Large intestine (tissue), 3 donors: ENCODE measurements at regions not wholly inside any gene's neighbourhood (a gene's known extent, or its start where the extent isn't known, plus 50 kb on each side); places are given as distances from the start of the nearest gene placed in this dataset.

ENCODE experiments used
- DNase-seq, 2 donors: peaks; one replicate each; pipeline versions ENCODE4 v3.0.0 to v3.0.0-alpha.2; 2013
- H3K27ac ChIP-seq: one replicate; pipeline ENCODE4 v1.5.1; 2013; ENCODE audit warnings: low read length
- H3K27me3 ChIP-seq: 2 replicates; pipeline ENCODE4 v1.6.1; 2013; ENCODE audit warnings: low read length; ENCODE audit not compliant: control insufficient read depth, insufficient read depth
- H3K36me3 ChIP-seq: 2 replicates; pipeline ENCODE4 v1.6.1; 2013; ENCODE audit warnings: low read length; ENCODE audit not compliant: control insufficient read depth, insufficient read depth
- H3K4me1 ChIP-seq: one replicate; pipeline ENCODE4 v1.6.1; 2013; ENCODE audit warnings: low read length; ENCODE audit not compliant: control insufficient read depth, insufficient read depth
- H3K4me3 ChIP-seq: one replicate; pipeline ENCODE4 v1.5.1; 2013; ENCODE audit warnings: low read length
- H3K9me3 ChIP-seq: one replicate; pipeline ENCODE4 v1.6.1; 2013; ENCODE audit warnings: mild to moderate bottlenecking, low read depth, low read length, moderate library complexity; ENCODE audit not compliant: control insufficient read depth
- WGBS: methylation state at CpG from one replicate; pipeline ENCODE4 v1.1.5; 2013; ENCODE audit warnings: low lambda C conversion rate; ENCODE audit not compliant: insufficient coverage; 5-methylcytosine and 5-hydroxymethylcytosine counted together

DNA sequence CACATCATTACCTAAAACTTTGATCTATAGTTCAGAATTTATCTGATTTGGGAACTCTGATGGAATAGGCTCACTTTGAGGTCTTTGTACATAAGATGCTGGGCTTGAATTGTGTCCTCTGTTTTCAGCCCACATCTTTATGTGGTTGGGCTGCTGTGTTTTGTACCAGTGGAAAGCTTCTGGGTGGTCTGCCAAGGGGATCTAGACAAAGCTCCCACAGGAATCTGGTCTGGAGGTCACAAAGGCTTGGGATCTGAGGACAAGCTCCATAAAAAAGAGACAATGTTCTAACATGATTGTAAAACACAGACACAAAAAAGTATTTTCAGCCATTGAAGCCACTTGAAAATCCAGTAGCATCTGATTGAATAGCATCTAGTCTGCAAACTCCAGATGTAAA is 393.5 kb upstream of the PITX2 start:
- Histone ChIP-seq H3K36me3 (no peaks in the 10 kb centered on the region), H3K4me1 (no peaks in the 10 kb centered on the region), H3K27me3 (no peaks in the 10 kb centered on the region), H3K9me3 (no peaks in the 10 kb centered on the region), H3K27ac (no peak overlapping the region), H3K4me3 (no peak overlapping the region)
- no peak for DNase-seq

GRCh38 chr4:111018216-111018615 is 395.3 kb upstream of the PITX2 start:
- DNase-seq = no peak
- Histone ChIP-seq H3K9me3 (no peaks in the 10 kb centered on the region), H3K27ac (no peak overlapping the region), H3K4me3 (no peak overlapping the region), H3K4me1 (no peaks in the 10 kb centered on the region), H3K36me3 (no peaks in the 10 kb centered on the region), H3K27me3 (no peaks in the 10 kb centered on the region)
- 50% methylated on average over 1 of the region's 4 CpGs for WGBS

DNA sequence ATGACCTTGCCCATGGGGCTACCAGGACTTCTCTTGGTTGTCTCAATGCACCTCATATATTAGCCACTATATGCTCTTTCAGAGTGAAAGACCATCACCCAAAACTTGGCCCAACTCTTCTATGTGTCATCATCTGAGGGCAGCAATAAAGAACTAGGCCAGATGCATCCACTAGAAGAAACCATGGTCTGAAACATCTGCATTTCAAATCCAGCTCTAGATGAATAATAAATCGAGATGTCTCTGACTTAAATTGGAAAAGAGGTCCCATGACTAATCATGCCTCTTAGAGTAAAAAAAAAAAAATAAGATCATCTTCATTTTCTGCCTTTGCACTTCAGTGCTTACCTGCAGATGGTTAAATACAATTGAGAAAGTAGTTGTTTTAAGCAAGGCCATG is 397.6 kb upstream of the PITX2 start:
- Histone ChIP-seq H3K9me3 (no peaks in the 10 kb centered on the region), H3K4me3 (no peak overlapping the region), H3K4me1 (no peaks in the 10 kb centered on the region), H3K27ac (no peak overlapping the region), H3K27me3 (no peaks in the 10 kb centered on the region), H3K36me3 (no peaks in the 10 kb centered on the region)
- WGBS = 89% methylated on average over 1 of the region's 1 CpG
- DNase-seq = no peak

GRCh38 chr4:111020961-111021360 is 398.1 kb upstream of the PITX2 start:
- WGBS = no CpG with 5 or more reads among the region's 2 CpGs
- DNase-seq = no peak
- Histone ChIP-seq H3K36me3 (no peaks in the 10 kb centered on the region), H3K9me3 (no peaks in the 10 kb centered on the region), H3K4me3 (no peak overlapping the region), H3K27ac (no peak overlapping the region), H3K27me3 (no peaks in the 10 kb centered on the region), H3K4me1 (no peaks in the 10 kb centered on the region)

DNA sequence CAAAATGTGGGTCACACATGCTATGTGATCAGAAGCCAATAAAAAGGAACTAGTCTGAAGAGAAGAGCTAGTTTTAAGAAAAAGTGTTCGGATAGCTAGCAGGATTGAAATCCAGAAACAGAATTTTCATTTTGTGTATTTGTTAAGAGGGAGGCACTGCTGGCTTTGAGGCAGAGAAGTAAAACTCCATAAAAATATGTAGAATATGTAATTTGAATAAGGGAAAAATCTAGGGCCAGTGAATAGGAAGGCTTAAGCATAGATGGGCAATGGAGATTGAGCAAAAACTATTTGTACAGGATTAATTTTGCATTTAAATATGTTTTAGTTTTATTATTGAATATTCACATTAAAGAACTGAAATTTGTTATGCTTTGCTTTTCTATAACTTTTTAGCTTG is 399.9 kb upstream of the PITX2 start:
- H3K4me1 ChIP-seq = no peaks in the 10 kb centered on the region
- DNase-seq = no peak
- H3K36me3 ChIP-seq = no peaks in the 10 kb centered on the region
- H3K27ac ChIP-seq = no peak overlapping the region
- WGBS = 86% methylated on average over 1 of the region's 1 CpG
- no peaks in the 10 kb centered on the region for H3K9me3 ChIP-seq
- no peak overlapping the region for H3K4me3 ChIP-seq
- no peaks in the 10 kb centered on the region for H3K27me3 ChIP-seq

DNA sequence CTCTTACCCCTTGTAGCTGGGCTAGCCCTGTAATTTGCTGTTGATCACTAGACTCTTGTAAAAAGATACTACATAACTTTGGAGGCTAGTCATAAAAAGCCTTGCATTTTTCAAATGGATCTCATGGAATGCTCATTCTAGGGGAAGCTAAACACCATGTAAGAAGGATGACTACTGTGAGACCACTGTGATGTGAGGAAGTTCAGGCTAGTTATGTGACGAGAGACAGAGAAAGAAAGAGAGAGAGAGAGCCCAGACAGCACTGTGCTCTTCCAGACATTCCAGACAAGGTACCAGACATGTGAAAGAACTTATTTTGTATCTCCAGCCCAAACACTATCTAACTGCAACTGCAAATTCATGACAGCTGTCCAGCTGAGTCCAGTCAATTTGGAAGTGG is 404.6 kb upstream of the PITX2 start:
- H3K4me1 ChIP-seq = no peaks in the 10 kb centered on the region
- no peaks in the 10 kb centered on the region for H3K27me3 ChIP-seq
- no peak overlapping the region for H3K27ac ChIP-seq
- no peaks in the 10 kb centered on the region for H3K36me3 ChIP-seq
- H3K9me3 ChIP-seq = no peaks in the 10 kb centered on the region
- WGBS = no CpG with 5 or more reads among the region's 1 CpG
- no peak for DNase-seq
- no peak overlapping the region for H3K4me3 ChIP-seq

GRCh38 chr4:111028795-111029194 is 405.9 kb upstream of the PITX2 start:
- Histone ChIP-seq H3K36me3 (no peaks in the 10 kb centered on the region), H3K27me3 (no peaks in the 10 kb centered on the region), H3K9me3 (no peaks in the 10 kb centered on the region), H3K27ac (no peak overlapping the region), H3K4me3 (no peak overlapping the region), H3K4me1 (no peaks in the 10 kb centered on the region)
- no CpG with 5 or more reads among the region's 1 CpG for WGBS
- DNase-seq = no peak

- H3K27me3 ChIP-seq = no peaks in the 10 kb centered on the region
- H3K36me3 ChIP-seq = no peaks in the 10 kb centered on the region
- no peak overlapping the region for H3K27ac ChIP-seq
- no peaks in the 10 kb centered on the region for H3K9me3 ChIP-seq
- H3K4me3 ChIP-seq = no peak overlapping the region
- DNase-seq = no peak
- 56% methylated on average over 1 of the region's 1 CpG for WGBS
- no peaks in the 10 kb centered on the region for H3K4me1 ChIP-seq
Observed at GRCh38 chr4:111031001-111031579, 408.2 kb upstream of the PITX2 start.

DNA sequence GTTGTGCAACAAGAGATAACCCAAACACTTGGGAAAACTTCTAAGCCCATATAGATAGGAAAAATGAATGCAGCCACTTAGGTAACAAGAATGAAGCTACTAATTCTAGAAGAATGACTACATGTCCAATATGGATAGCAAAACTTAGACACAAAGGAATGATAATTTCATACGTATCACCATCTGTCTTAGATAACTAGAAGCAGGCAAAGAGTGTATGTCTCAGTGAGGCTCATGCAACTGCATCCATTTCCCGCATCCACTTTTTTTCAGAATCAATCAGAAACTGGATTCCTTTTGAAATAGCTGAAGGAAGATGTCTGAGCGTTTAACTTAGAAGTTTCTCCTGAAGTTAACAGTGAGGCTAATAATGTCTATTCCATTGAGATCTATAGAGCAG is 408.7 kb upstream of the PITX2 start:
- no peak for DNase-seq
- H3K27me3 ChIP-seq = no peaks in the 10 kb centered on the region
- 83% methylated on average over 1 of the region's 3 CpGs for WGBS

GRCh38 chr4:111037591-111038360 is 414.9 kb upstream of the PITX2 start:
- Histone ChIP-seq H3K27me3 (no peaks in the 10 kb centered on the region), H3K36me3 (no peaks in the 10 kb centered on the region), H3K9me3 (no peaks in the 10 kb centered on the region), H3K4me1 (no peaks in the 10 kb centered on the region), H3K4me3 (no peak overlapping the region), H3K27ac (no peak overlapping the region)
- WGBS = 71% methylated on average over 4 of the region's 7 CpGs
- DNase-seq = no peak

More for the DNA sequence above, 408.7 kb upstream of the PITX2 start:
- Histone ChIP-seq H3K36me3 (no peaks in the 10 kb centered on the region), H3K27ac (no peak overlapping the region), H3K9me3 (no peaks in the 10 kb centered on the region), H3K4me3 (no peak overlapping the region), H3K4me1 (no peaks in the 10 kb centered on the region)

DNA sequence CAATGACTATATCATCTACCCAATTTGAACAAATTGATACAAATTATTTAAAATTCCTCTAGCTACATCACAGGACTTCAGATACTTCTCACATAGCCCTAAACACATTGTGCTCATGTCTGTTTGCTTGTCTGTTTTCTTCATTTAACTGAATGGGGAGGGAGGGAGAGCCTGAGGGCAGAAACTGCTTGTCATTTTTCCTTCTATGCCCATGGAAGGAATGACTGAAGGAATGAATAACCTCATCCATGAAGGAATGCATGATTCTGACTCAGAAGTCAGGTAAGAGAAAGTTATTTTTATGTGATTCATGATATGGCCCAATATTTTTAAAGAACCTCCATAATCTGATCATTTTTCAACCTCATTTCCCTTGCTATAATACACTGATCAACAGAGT is 418.0 kb upstream of the PITX2 start:
- Histone ChIP-seq H3K27me3 (no peaks in the 10 kb centered on the region), H3K9me3 (no peaks in the 10 kb centered on the region), H3K4me3 (no peak overlapping the region), H3K4me1 (peaks cover 2% of the 10 kb centered on the region), H3K36me3 (no peaks in the 10 kb centered on the region), H3K27ac (no peak overlapping the region)
- no peak for DNase-seq
